NCI-H1436 treated with DMSO at 0.1 percent for 48 hours (cell line): ENCODE measurements at regions not wholly inside any gene's neighbourhood (a gene's known extent, or its start where the extent isn't known, plus 50 kb on each side); places are given as distances from the start of the nearest gene placed in this dataset.
A peak's percentile ranks its signal among the peaks of the same experiment; 100 is the strongest.
"Not testable (repeated sequence)": the region's sequence is repeated elsewhere in the genome, so short reads cannot be mapped to it uniquely, and the experiment has no call there.

Source experiments
- DNase-seq: peaks from one replicate; lab custom pipeline; 2025; lab: John Stamatoyannopoulos, UW

DNA sequence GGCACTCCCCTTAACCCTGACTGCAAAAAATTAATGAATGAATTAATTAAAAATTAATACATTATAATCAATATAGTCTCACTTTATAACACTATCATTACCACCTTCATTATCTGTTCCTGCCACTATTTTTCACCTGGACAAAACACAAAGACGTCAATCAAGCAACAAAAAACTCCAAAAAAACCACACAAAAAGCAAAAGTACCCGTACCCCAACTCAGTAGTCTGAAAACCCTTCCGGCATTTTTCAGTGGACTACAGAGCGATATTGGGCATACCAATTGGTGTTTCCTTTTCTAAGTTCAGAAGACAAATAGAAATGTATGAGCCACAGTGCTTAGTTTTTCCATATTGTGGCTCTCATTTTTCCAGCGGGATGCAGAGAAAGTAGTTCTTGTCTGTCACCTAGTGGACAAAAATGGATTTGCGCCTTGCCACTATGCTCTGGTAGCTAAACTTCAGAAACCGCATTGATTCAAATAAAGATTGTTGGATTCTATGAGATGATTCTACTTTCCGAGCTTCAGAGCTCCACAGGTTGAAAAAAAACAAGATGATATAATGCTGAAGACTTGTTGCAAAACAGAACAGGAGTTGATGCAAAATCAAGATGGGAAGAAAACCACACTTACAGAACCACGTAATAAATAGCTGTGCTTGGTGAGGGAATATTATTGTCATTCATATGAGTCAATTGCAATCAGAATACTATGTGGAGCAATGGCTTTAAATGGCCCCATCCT is 50.6 kb upstream of the ITGB1 start:
- peak; percentile 32 for DNase-seq

GRCh38 chr10:33007731-33008381 is 49.8 kb upstream of the ITGB1 start:
- not testable (repeated sequence) for DNase-seq
